ENCODE measurements at regions not wholly inside any gene's neighbourhood (a gene's known extent, or its start where the extent isn't known, plus 50 kb on each side); places are given as distances from the start of the nearest gene placed in this dataset.

- no peak overlapping the region for H3K4me3 ChIP-seq (ENCODE audit: low read depth, low read length, poor library complexity, severe bottlenecking)
- TF ChIP-seq EZH2phosphoT487 (IDR thresholded peaks at IDR 0.05; ENCODE audit: borderline replicate concordance, low read depth, low read length) (no peak), CTCF (conservative IDR thresholded peaks at IDR 0.05; ENCODE audit: low read length) (no peak)
- H3K27ac ChIP-seq (ENCODE audit: low read depth, low read length, poor library complexity, severe bottlenecking): no peak overlapping the region
- CTCF ChIA-PET (ENCODE audit: unreplicated experiment): no interaction called here
- H3K4me1 ChIP-seq (ENCODE audit: insufficient read depth, low read length, poor library complexity, severe bottlenecking): no peaks in the 10 kb centered on the region
- no peaks in the 10 kb centered on the region for H4K20me1 ChIP-seq (ENCODE audit: insufficient read depth, low read length)
- H3K9me2 ChIP-seq (ENCODE audit: insufficient read depth, low read length): no peaks in the 10 kb centered on the region
- DNase-seq (ENCODE audit: low spot score): no peak
- H2AFZ ChIP-seq (ENCODE audit: low read length): no peak overlapping the region
- no TSS peak for BruUV-seq (replicated peaks)
- H3K4me2 ChIP-seq (ENCODE audit: low read length): no peak overlapping the region
- H3K36me3 ChIP-seq (ENCODE audit: insufficient read depth, low read length): no peaks in the 10 kb centered on the region
- POLR2A ChIA-PET: no interaction called here
- no peaks in the 10 kb centered on the region for H3K79me2 ChIP-seq (ENCODE audit: insufficient read depth, low read depth, low read length)
- H3K9me3 ChIP-seq (ENCODE audit: low read length): no peaks in the 10 kb centered on the region
- intact Hi-C loops (cut with micrococcal nuclease; ENCODE audit: unreplicated experiment): no loop called here
Measured at GRCh38 chr13:80871481-80871880, 530.6 kb upstream of the SPRY2 start.

GRCh38 chr13:80870186-80870585 is 529.3 kb upstream of the SPRY2 start:
- Histone ChIP-seq H3K9me2 (ENCODE audit: insufficient read depth, low read length) (no peaks in the 10 kb centered on the region), H3K27ac (ENCODE audit: low read depth, low read length, poor library complexity, severe bottlenecking) (no peak overlapping the region), H2AFZ (ENCODE audit: low read length) (no peak overlapping the region), H3K4me3 (ENCODE audit: low read depth, low read length, poor library complexity, severe bottlenecking) (no peak overlapping the region), H3K36me3 (ENCODE audit: insufficient read depth, low read length) (no peaks in the 10 kb centered on the region), H4K20me1 (ENCODE audit: insufficient read depth, low read length) (no peaks in the 10 kb centered on the region), H3K4me1 (ENCODE audit: insufficient read depth, low read length, poor library complexity, severe bottlenecking) (no peaks in the 10 kb centered on the region), H3K4me2 (ENCODE audit: low read length) (no peak overlapping the region), H3K9me3 (ENCODE audit: low read length) (no peaks in the 10 kb centered on the region), H3K79me2 (ENCODE audit: insufficient read depth, low read depth, low read length) (no peaks in the 10 kb centered on the region)
- POLR2A ChIA-PET: no interaction called here
- DNase-seq (ENCODE audit: low spot score): no peak
- intact Hi-C loops (cut with micrococcal nuclease; ENCODE audit: unreplicated experiment): no loop called here
- BruUV-seq (replicated peaks): no TSS peak
- CTCF ChIA-PET (ENCODE audit: unreplicated experiment): no interaction called here
- no peak for TF ChIP-seq EZH2phosphoT487 (IDR thresholded peaks at IDR 0.05; ENCODE audit: borderline replicate concordance, low read depth, low read length)
- no peak for TF ChIP-seq CTCF (conservative IDR thresholded peaks at IDR 0.05; ENCODE audit: low read length)

- DNase-seq (ENCODE audit: low spot score): no peak
- CTCF ChIA-PET (ENCODE audit: unreplicated experiment): no interaction called here
- H3K4me3 ChIP-seq (ENCODE audit: low read depth, low read length, poor library complexity, severe bottlenecking): no peak overlapping the region
- no peaks in the 10 kb centered on the region for H4K20me1 ChIP-seq (ENCODE audit: insufficient read depth, low read length)
- intact Hi-C loops (cut with micrococcal nuclease; ENCODE audit: unreplicated experiment): no loop called here
- no peaks in the 10 kb centered on the region for H3K9me3 ChIP-seq (ENCODE audit: low read length)
- POLR2A ChIA-PET: interaction anchor here (0.9 kb wide), 1 partner anchor 619 kb away, joined by 3 read pairs; no protein-coding TSS in a partner anchor
- H3K4me1 ChIP-seq (ENCODE audit: insufficient read depth, low read length, poor library complexity, severe bottlenecking): no peaks in the 10 kb centered on the region
- H2AFZ ChIP-seq (ENCODE audit: low read length): no peak overlapping the region
- H3K4me2 ChIP-seq (ENCODE audit: low read length): no peak overlapping the region
- no peaks in the 10 kb centered on the region for H3K79me2 ChIP-seq (ENCODE audit: insufficient read depth, low read depth, low read length)
- no peak overlapping the region for H3K27ac ChIP-seq (ENCODE audit: low read depth, low read length, poor library complexity, severe bottlenecking)
- BruUV-seq (replicated peaks): no TSS peak
- H3K9me2 ChIP-seq (ENCODE audit: insufficient read depth, low read length): no peaks in the 10 kb centered on the region
- no peaks in the 10 kb centered on the region for H3K36me3 ChIP-seq (ENCODE audit: insufficient read depth, low read length)
- TF ChIP-seq EZH2phosphoT487 (IDR thresholded peaks at IDR 0.05; ENCODE audit: borderline replicate concordance, low read depth, low read length) (no peak), CTCF (conservative IDR thresholded peaks at IDR 0.05; ENCODE audit: low read length) (no peak)
Measured at GRCh38 chr13:80866921-80867320, 526.0 kb upstream of the SPRY2 start.
